DMS79 (cell line): ENCODE measurements at regions not wholly inside any gene's neighbourhood (a gene's known extent, or its start where the extent isn't known, plus 50 kb on each side); places are given as distances from the start of the nearest gene placed in this dataset.

Experiments used
- DNase-seq: peaks from one replicate; lab custom pipeline; 2025; lab: John Stamatoyannopoulos, UW

DNA sequence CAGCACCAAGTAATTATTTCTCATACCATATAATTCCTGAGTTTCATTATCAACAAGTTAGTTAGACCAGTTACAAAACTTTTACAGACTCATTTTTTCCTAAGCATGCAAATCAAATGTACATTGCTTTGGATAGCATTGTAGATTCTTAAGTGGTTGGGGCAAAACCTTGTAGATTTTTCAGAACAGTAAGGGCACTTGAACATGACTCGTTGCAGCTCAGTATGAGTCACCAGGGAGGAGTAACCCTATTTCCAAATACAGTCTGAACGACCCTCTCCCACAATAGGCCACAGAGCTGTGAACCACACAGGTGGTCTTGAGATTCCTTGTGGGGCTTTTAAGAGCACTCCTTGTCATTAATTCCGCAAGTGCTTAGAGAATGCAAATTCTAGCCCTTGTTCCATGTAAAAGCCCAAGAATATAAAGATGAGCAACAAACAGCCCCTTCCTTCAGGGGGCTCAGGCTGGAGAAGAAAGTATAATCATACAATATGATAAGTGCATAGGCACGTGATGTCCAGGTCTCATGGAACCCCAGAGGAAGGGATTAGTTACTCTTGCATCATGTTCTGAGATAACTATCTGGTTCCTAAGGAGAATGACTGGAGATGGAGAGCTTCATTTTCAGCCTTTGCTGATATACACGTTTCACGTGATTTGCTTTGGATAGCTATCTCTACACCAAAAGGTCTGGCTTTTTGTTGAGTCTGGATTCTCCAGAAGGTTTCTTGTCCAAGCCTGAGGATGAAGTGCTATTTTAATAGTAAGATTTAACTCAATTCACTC, 295.7 kb downstream of the KCNN2 start:
- DNase-seq = no peak

- no peak for DNase-seq
These were observed 288.0 kb downstream of the KCNN2 start for GRCh38 chr5:114649878-114650277.

GRCh38 chr5:114648940-114649339, 287.1 kb downstream of the KCNN2 start:
- DNase-seq = no peak

GRCh38 chr5:114644576-114644975, 282.7 kb downstream of the KCNN2 start:
- DNase-seq = no peak

DNA sequence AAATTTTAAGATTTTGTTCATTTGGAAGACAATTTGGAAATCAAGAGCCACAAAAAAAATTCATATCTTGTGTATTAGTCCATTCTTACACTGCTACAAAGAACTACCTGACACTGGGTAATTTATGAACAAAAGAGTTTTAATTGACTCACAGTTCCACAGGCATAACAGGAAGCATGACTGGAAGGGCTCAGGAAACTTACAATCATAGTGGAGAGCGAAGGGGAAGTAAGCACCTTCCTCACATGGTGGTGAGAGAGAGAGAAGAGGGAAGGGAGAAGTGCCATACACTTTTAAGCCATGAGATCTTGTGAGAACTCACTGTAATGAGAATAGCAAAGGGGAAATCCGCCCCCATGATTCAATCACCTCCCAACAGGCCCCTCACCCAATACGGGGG, 274.4 kb downstream of the KCNN2 start:
- DNase-seq = no peak

GRCh38 chr5:114634967-114635901, 273.4 kb downstream of the KCNN2 start:
- DNase-seq = no peak

DNA sequence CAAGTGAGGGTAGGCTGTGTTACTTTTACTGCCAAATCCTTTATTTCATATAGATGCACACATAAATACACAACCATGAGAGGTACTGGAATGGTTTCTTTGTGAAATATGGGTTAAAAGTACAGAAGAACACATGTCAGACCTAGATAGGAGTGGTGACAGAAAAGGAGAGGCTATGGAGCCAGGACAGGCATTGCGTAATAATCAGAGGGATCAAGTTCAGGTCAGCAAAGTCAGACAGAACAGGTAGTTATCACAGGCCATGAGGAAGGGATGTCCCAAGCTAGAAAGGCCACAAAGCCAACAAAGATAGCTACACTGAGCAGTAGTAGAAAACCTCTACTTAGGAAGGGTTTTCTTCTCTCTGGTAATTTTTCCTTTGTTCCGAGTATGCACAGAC, 272.6 kb downstream of the KCNN2 start:
- no peak for DNase-seq

DNA sequence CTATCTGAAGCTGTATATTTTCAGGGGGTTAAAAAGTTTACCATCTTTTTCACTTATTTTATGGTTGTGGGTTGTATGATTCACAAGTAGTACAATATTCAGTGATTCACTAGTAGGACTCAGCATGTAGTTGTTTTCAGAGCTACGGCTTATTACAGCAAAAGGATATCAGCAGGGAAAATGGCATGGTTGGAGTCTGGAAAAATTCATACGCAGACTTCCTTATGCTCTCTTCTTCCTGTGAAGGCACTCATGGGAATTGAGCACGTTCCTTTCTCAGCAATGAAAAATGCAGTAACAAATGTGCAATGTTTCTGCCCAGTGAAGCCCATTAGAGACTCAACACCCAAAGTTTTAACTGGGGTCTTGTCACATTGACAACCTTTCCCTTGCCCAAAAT, 250.5 kb downstream of the KCNN2 start:
- DNase-seq = no peak

DNA sequence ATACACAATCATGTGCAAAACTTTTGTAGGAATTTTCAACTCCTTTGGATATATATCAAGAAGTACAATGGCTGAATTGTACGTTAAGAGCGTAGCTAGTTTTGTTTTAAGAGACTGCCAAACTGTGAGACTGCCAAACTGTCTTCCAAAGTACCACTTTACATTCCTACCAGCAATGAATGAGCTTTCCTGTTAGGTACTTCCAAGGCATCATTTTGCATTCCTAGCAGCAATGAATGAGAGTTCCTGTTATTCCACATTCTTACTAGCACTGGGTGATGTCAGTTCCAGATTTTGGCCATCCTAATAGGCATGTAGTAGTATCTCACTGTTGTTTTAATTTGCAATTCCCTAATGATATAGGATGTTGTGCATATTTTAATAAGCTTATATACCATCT, 219.3 kb downstream of the KCNN2 start:
- no peak for DNase-seq

DNA sequence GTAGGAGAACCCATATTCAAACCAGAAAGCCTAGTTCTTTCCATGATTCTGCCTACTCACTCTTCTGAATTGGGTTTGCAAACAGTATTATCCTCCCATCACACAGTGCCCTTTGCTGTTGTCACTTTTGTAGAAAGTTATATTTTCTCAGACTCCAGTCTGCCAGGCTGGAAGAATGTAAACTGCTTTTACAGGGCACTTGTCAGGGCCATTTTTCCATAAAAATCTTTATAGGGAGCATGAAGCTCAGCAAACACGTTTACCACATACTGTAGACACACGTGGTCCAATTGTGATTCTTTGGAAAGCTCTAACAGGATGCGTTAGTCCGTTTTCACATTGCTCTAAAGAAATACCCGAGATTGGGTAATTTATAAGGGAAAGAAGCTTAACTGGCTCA, 204.0 kb downstream of the KCNN2 start:
- no peak for DNase-seq

DNA sequence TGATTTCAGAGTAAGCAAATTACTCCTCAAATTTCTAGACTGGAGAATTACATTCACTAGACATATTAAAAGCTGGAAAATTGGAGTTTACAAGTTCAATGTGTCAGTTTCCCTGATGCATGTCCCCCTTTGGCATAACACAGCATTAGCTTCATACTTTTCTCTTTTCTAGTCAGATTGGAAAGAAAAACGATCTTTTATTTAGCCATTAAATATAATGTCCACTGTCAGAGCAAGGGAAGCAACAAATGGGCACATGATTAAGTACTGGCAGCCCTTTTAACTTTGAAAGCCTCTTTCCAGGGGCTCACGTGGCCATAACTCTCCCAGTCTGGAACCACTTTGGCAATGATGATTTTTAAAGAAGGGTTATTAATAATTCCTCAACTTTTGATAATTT, 203.3 kb downstream of the KCNN2 start:
- no peak for DNase-seq

GRCh38 chr5:114561415-114561814, 199.5 kb downstream of the KCNN2 start:
- DNase-seq = no peak
